ENCODE measurements at regions not wholly inside any gene's neighbourhood (a gene's known extent, or its start where the extent isn't known, plus 50 kb on each side); places are given as distances from the start of the nearest gene placed in this dataset.

DNA sequence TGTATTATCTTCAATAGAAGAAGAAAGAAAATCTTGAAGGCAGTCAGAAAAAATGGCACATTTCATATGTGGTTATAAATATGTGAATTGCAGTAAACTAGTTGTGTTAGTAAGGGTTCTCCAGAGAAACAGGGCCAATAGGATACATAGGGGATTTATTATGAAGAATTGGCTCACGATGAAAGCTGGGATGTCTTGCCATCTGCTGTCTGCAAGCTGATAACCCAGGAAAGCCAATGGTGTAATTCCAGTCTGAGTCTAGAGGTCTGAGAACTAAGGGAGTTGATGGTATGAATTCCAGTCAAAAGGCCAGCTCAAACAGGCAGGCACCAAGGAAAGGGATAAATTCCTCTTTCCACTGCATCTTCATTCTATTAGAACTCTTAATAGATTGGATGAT lies 362.4 kb downstream of the KCNJ3 start:
- no peak overlapping the region for H3K4me3 ChIP-seq (ENCODE audit: low read length, poor library complexity, severe bottlenecking)
- no peaks in the 10 kb centered on the region for H3K36me3 ChIP-seq (ENCODE audit: insufficient read depth, low read length)
- no peaks in the 10 kb centered on the region for H3K9me3 ChIP-seq (ENCODE audit: insufficient read depth, low read depth, low read length)
- no peak overlapping the region for H2AFZ ChIP-seq (ENCODE audit: low read length)
- H3K27me3 ChIP-seq (ENCODE audit: insufficient read depth, low read length, poor library complexity, severe bottlenecking): no peaks in the 10 kb centered on the region
- no peak overlapping the region for H3K9ac ChIP-seq (ENCODE audit: low read depth, low read length, poor library complexity, severe bottlenecking)
- no peaks in the 10 kb centered on the region for H3F3A ChIP-seq (ENCODE audit: low read depth)
- H3K79me2 ChIP-seq (ENCODE audit: insufficient read depth, low read length): no peaks in the 10 kb centered on the region
- no peak overlapping the region for H3K4me2 ChIP-seq (ENCODE audit: low read depth, low read length, poor library complexity, severe bottlenecking)
- H4K20me1 ChIP-seq (ENCODE audit: insufficient read depth, low read length, poor library complexity, severe bottlenecking): no peaks in the 10 kb centered on the region
- no peaks in the 10 kb centered on the region for H3K4me1 ChIP-seq (ENCODE audit: insufficient read depth, low read length, poor library complexity, severe bottlenecking)
- no peaks in the 10 kb centered on the region for H3K9me2 ChIP-seq (replicated peaks; ENCODE audit: low read depth, low read length)
- TF ChIP-seq EZH2phosphoT487 (IDR thresholded peaks at IDR 0.05; ENCODE audit: borderline replicate concordance): no peak
- TF ChIP-seq, protein P1, sequence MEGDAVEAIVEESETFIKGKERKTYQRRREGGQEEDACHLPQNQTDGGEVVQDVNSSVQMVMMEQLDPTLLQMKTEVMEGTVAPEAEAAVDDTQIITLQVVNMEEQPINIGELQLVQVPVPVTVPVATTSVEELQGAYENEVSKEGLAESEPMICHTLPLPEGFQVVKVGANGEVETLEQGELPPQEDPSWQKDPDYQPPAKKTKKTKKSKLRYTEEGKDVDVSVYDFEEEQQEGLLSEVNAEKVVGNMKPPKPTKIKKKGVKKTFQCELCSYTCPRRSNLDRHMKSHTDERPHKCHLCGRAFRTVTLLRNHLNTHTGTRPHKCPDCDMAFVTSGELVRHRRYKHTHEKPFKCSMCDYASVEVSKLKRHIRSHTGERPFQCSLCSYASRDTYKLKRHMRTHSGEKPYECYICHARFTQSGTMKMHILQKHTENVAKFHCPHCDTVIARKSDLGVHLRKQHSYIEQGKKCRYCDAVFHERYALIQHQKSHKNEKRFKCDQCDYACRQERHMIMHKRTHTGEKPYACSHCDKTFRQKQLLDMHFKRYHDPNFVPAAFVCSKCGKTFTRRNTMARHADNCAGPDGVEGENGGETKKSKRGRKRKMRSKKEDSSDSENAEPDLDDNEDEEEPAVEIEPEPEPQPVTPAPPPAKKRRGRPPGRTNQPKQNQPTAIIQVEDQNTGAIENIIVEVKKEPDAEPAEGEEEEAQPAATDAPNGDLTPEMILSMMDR (conservative IDR thresholded peaks at IDR 0.05; ENCODE audit: low read length): no peak

DNA sequence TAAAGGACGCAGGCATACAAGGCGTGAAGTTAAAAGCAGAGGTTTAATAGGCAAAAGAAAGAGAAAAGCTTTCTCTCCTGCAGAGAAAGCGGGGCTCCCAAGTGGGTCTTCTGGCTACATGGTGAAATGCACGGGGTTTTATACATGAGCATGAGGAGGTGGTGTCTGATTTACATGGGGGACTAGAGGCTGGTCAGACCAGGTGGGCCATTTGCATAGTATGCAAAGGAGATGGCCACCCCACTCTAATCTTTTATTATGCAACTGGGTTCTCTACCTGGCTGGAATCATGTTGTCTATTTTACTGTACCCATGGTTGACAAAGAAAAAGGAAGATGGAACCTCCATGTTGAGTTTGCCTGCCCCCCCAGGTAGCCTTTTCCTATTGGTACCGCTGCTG lies 356.2 kb downstream of the KCNJ3 start:
- Histone ChIP-seq H3K9me3 (ENCODE audit: insufficient read depth, low read depth, low read length) (no peaks in the 10 kb centered on the region), H3K9me2 (replicated peaks; ENCODE audit: low read depth, low read length) (no peaks in the 10 kb centered on the region), H4K20me1 (ENCODE audit: insufficient read depth, low read length, poor library complexity, severe bottlenecking) (no peaks in the 10 kb centered on the region), H3K4me2 (ENCODE audit: low read depth, low read length, poor library complexity, severe bottlenecking) (no peak overlapping the region), H3F3A (ENCODE audit: low read depth) (no peaks in the 10 kb centered on the region), H2AFZ (ENCODE audit: low read length) (no peak overlapping the region), H3K27me3 (ENCODE audit: insufficient read depth, low read length, poor library complexity, severe bottlenecking) (no peaks in the 10 kb centered on the region), H3K79me2 (ENCODE audit: insufficient read depth, low read length) (no peaks in the 10 kb centered on the region), H3K4me3 (ENCODE audit: low read length, poor library complexity, severe bottlenecking) (no peak overlapping the region), H3K4me1 (ENCODE audit: insufficient read depth, low read length, poor library complexity, severe bottlenecking) (no peaks in the 10 kb centered on the region), H3K9ac (ENCODE audit: low read depth, low read length, poor library complexity, severe bottlenecking) (no peak overlapping the region), H3K36me3 (ENCODE audit: insufficient read depth, low read length) (no peaks in the 10 kb centered on the region)
- TF ChIP-seq EZH2phosphoT487 (IDR thresholded peaks at IDR 0.05; ENCODE audit: borderline replicate concordance): no peak
- TF ChIP-seq, protein P1 (conservative IDR thresholded peaks at IDR 0.05; ENCODE audit: low read length): no peak

DNA sequence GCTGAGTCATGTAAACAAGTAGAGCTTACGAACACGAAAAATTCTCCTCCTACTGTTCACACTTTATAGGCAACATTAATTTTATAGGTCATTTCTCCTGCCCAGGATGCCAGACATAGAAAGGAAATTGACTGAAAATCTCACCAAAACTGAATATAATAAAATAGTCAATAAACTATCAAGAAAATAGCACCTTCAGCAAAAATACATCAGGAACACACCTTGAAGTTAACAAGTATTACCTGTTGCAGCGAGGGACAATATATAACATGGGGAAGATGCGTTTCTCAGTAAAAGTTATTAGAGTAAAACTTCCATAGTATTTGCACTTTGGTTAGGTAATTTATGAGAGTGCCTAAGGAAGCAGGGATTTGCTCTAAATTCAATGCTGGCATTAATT lies 344.6 kb downstream of the KCNJ3 start:
- H3K4me1 ChIP-seq (ENCODE audit: insufficient read depth, low read length, poor library complexity, severe bottlenecking): no peaks in the 10 kb centered on the region
- no peak overlapping the region for H3K4me3 ChIP-seq (ENCODE audit: low read length, poor library complexity, severe bottlenecking)
- H3K9ac ChIP-seq (ENCODE audit: low read depth, low read length, poor library complexity, severe bottlenecking): no peak overlapping the region
- no peak overlapping the region for H3K4me2 ChIP-seq (ENCODE audit: low read depth, low read length, poor library complexity, severe bottlenecking)
- no peaks in the 10 kb centered on the region for H3K9me2 ChIP-seq (replicated peaks; ENCODE audit: low read depth, low read length)
- H4K20me1 ChIP-seq (ENCODE audit: insufficient read depth, low read length, poor library complexity, severe bottlenecking): no peaks in the 10 kb centered on the region
- no peaks in the 10 kb centered on the region for H3K27me3 ChIP-seq (ENCODE audit: insufficient read depth, low read length, poor library complexity, severe bottlenecking)
- no peaks in the 10 kb centered on the region for H3K36me3 ChIP-seq (ENCODE audit: insufficient read depth, low read length)
- no peaks in the 10 kb centered on the region for H3K9me3 ChIP-seq (ENCODE audit: insufficient read depth, low read depth, low read length)
- H3K79me2 ChIP-seq (ENCODE audit: insufficient read depth, low read length): no peaks in the 10 kb centered on the region
- no peaks in the 10 kb centered on the region for H3F3A ChIP-seq (ENCODE audit: low read depth)
- no peak overlapping the region for H2AFZ ChIP-seq (ENCODE audit: low read length)
- no peak for TF ChIP-seq EZH2phosphoT487 (IDR thresholded peaks at IDR 0.05; ENCODE audit: borderline replicate concordance)
- TF ChIP-seq, protein P1 (conservative IDR thresholded peaks at IDR 0.05; ENCODE audit: low read length): no peak
